ENCODE measurements at regions not wholly inside any gene's neighbourhood (a gene's known extent, or its start where the extent isn't known, plus 50 kb on each side); places are given as distances from the start of the nearest gene placed in this dataset.

GRCh38 chr9:87086221-87086818 lies 139.0 kb upstream of the GAS1 start:
- DNase-seq: no peak

- no peak for DNase-seq
Observed at GRCh38 chr9:87087197-87087596, 139.9 kb upstream of the GAS1 start.

- no peak for DNase-seq
Observed at GRCh38 chr9:87088192-87088591, 140.9 kb upstream of the GAS1 start.

GRCh38 chr9:87088621-87089365 lies 141.5 kb upstream of the GAS1 start:
- DNase-seq: no peak

- DNase-seq: no peak
Observed at GRCh38 chr9:87089506-87089905, 142.2 kb upstream of the GAS1 start.

- no peak for DNase-seq
Observed at GRCh38 chr9:87089929-87090328, 142.6 kb upstream of the GAS1 start.

GRCh38 chr9:87093777-87094176 lies 146.5 kb upstream of the GAS1 start:
- DNase-seq: no peak

- DNase-seq: no peak
Observed at GRCh38 chr9:87095951-87096350, 148.6 kb upstream of the GAS1 start.

GRCh38 chr9:87096506-87096905 lies 149.2 kb upstream of the GAS1 start:
- DNase-seq: no peak

- DNase-seq: no peak
Observed at GRCh38 chr9:87097238-87097637, 149.9 kb upstream of the GAS1 start.

GRCh38 chr9:87099407-87099806 lies 152.1 kb upstream of the GAS1 start:
- DNase-seq: no peak

GRCh38 chr9:87100001-87100400 lies 152.7 kb upstream of the GAS1 start:
- DNase-seq: no peak

- DNase-seq: no peak
Observed at GRCh38 chr9:87102126-87102525, 154.8 kb upstream of the GAS1 start.

- no peak for DNase-seq
Observed at GRCh38 chr9:87107072-87107471, 159.8 kb upstream of the GAS1 start.

GRCh38 chr9:87108661-87109060 lies 161.4 kb upstream of the GAS1 start:
- no peak for DNase-seq

- DNase-seq: no peak
Observed at GRCh38 chr9:87109231-87109631, 161.9 kb upstream of the GAS1 start.

- DNase-seq: no peak
Observed at GRCh38 chr9:87109851-87110250, 162.5 kb upstream of the GAS1 start.

GRCh38 chr9:87111010-87111409 lies 163.7 kb upstream of the GAS1 start:
- DNase-seq: no peak

- DNase-seq: no peak
Observed at GRCh38 chr9:87112656-87113055, 165.3 kb upstream of the GAS1 start.

GRCh38 chr9:87113874-87114273 lies 166.6 kb upstream of the GAS1 start:
- no peak for DNase-seq

- no peak for DNase-seq
Observed at GRCh38 chr9:87115785-87116184, 168.5 kb upstream of the GAS1 start.

GRCh38 chr9:87116492-87116891 lies 169.2 kb upstream of the GAS1 start:
- no peak for DNase-seq

- DNase-seq: no peak
Observed at GRCh38 chr9:87118594-87118993, 171.3 kb upstream of the GAS1 start.

GRCh38 chr9:87119328-87119881 lies 172.1 kb upstream of the GAS1 start:
- DNase-seq: no peak

GRCh38 chr9:87120610-87121009 lies 173.3 kb upstream of the GAS1 start:
- DNase-seq: no peak
